ENCODE measurements at regions not wholly inside any gene's neighbourhood (a gene's known extent, or its start where the extent isn't known, plus 50 kb on each side); places are given as distances from the start of the nearest gene placed in this dataset.
"Not testable (repeated sequence)": the region's sequence is repeated elsewhere in the genome, so short reads cannot be mapped to it uniquely, and the experiment has no call there.

DNA sequence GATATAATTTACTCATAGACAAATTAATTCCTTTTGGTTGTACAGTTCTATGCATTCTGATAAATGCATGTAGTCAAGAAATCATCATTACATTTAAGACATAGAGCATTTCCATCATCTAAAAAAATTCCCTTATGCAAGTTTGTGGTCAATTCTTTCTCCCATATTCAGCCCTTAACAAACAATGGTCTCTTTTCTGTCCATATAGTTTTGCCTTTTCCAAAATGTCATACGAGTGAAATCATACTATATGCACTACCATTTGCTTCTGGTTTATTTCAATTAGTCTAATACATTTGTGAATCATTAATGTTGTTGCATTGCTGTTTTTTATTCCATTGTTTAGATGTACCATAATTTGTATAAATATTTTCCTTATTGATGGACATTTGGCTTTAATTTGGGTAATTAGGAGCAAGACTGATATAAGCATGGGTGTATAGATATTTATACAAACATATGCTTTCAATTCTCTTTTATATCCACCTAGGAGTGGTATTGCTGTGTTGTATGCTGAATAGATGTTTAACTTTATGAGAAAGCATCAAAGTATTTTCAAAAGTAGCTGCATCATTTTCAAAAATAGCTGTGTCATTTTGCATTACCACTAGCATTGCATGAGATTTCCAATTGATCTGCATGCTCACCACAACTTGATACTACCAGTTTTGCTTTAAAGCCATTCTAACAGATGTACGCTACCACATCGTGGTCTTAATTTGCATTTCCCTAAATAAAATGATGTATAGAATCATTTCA is 397.0 kb upstream of the ADAMTS5 start:
- DNase-seq (ENCODE audit: low read depth in 4 of 4, low spot score in 2 of 4), result no peak

DNA sequence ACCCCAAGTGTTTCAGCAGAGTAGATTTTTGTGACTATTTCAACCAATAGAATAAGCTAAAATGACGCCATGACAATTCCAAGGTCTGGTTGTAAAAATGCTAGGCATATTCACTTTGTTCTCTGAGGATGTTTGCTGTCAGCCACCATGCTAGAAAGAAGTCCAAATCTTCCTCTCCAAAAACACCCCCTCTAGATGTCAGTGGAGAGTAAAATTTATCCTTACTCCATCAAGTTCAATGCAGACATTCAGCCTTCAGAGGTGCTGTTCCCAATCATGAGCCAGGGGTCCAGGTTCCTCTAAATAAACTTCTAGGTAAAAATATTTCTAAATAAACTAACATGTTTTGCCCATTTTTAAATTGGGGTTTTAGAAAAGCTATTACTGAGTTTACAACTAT is 395.4 kb upstream of the ADAMTS5 start:
- no peak for DNase-seq (ENCODE audit: low read depth in 4 of 4, low spot score in 2 of 4)

DNA sequence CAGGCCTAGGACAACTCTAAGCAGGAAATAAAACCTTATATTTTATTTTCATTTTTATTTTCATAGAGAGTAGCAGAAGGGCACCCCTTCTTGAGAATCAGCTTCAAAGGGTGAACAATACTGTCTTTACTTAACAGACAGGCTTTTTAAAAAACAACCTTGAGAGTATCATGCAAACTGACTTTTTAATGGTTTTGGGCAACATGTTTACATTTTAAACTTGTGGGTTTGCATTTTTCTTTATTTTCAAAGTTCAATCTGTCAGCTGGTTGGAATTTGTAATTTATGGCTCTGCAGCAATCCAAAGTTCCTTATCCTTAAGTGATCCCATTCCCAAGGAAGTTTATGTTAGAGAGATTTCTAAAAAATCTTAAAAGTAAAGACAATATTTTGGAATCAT is 392.3 kb upstream of the ADAMTS5 start:
- no peak for DNase-seq (ENCODE audit: low read depth in 4 of 4, low spot score in 2 of 4)

- no peak for DNase-seq (ENCODE audit: low read depth in 4 of 4, low spot score in 2 of 4)
Observed at GRCh38 chr21:27352885-27353284, 386.0 kb upstream of the ADAMTS5 start.

DNA sequence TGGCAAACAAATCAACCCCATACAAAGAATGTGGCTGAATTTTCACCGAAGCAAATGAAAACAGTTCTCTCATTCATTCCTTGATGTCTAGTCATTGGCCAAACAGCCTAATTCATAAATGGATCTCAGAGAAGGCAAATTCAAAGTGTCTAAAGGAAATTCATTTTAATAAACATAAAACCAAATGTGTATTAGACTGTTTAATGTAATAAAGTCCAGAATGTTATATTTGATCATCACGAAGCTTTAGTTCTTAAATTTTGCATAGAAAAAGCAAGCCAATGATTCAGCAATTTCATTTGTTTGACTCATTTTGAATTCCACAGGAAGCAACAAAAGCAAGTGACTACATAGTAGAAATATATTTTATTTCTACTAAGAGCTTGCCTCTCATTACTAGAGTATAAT is 379.2 kb upstream of the ADAMTS5 start:
- DNase-seq (ENCODE audit: low read depth in 4 of 4, low spot score in 2 of 4), result no peak

DNA sequence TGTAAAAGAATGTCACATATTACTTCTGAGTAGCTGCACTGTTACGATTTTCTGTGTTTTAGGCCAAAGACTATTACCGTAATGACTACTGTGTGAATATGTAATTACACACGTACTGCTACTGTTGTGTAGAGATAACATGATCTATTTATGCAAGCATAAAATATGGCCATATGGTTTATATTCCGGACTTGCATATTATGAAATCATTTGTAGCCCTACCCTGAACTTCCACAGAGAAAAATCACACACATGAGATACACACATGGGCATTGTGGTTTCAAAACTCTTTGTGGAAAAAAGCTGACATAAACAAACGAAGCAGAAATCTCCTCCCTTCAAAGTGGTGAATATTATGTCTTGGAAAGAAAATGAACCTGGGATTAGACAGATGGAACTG is 373.0 kb upstream of the ADAMTS5 start:
- peak in 1 of 4 donors; percentile 6 for DNase-seq (ENCODE audit: low read depth in 4 of 4, low spot score in 2 of 4)

GRCh38 chr21:27338007-27338406 is 371.1 kb upstream of the ADAMTS5 start:
- DNase-seq (ENCODE audit: low read depth in 4 of 4, low spot score in 2 of 4), result not testable (repeated sequence)

DNA sequence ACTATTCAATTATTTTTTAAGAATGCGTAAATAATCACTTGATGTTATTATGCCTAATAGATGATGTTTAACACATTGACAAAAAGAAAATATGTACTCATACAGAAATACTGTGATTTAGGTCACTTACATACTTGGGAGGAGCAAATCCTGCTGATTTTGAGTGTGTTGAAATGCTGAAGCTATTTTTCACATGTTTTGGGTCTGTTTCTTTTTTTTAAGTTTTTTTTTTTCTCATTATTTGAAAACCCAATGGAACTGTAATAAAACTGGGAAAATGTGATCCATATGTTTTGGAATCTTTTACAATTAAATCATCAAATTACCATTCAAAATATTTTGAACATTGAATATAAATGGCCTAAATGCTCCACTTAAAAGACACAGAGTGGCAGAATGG is 366.2 kb upstream of the ADAMTS5 start:
- no peak for DNase-seq (ENCODE audit: low read depth in 4 of 4, low spot score in 2 of 4)

- peak in 2 of 4 donors; percentile 56 to 62 for DNase-seq (ENCODE audit: low read depth in 4 of 4, low spot score in 2 of 4)
Observed at GRCh38 chr21:27329255-27329851, 362.5 kb upstream of the ADAMTS5 start.

DNA sequence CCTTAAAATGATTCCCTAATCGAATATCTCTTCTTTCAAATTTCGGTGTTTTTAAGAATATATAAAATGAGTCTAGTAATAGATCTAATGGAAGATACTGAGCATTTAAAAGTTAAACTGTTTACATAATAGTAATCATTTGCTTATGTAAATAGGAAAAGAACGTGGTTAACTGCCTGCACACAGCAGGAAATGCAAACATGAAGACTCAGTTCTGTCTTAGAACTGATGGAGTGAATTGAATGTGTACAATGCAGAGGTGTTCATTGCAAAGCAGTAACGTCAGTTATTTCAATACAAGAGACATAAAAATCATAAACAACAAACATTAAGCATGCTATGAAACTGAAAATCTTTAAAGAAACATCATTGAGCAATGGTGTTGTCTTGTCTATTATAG is 359.4 kb upstream of the ADAMTS5 start:
- DNase-seq (ENCODE audit: low read depth in 4 of 4, low spot score in 2 of 4), result no peak

DNA sequence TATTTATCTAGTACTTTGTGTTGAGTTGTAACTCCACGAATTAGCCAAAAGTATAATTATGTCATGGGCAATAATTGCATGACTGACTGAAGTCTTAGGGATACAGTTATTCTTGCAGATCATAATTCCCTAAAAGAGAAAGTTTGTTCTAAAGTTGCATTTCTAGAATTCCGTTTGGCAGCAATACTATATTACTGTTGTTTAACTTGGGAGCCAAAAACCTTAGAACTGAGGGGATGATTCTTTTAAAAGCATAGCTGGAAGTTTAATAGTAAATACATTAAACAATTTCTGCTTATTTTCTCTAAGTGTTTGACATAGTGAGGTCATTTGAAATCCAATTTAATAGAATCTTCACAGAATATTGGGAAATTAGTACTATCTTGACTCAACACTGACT is 356.4 kb upstream of the ADAMTS5 start:
- DNase-seq (ENCODE audit: low read depth in 4 of 4, low spot score in 2 of 4), result no peak

DNA sequence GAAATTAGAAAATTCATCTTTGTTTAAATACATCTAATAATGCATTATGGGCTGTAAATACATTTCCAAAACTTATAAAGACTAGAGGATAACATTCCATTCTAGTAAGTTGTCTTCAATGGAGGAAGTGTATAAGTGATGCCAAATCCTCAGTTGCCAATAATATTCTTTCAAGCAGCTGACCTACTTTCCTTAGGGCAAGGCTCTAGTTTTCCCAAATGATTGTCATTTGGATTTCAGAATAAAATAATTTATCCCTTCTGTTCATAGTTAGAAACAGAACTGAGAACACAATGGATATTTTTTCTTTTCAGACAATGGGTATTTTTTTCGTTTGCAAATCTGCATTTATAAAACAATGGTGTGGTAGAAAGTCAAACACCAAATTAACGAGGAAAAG is 354.9 kb upstream of the ADAMTS5 start:
- no peak for DNase-seq (ENCODE audit: low read depth in 4 of 4, low spot score in 2 of 4)

DNA sequence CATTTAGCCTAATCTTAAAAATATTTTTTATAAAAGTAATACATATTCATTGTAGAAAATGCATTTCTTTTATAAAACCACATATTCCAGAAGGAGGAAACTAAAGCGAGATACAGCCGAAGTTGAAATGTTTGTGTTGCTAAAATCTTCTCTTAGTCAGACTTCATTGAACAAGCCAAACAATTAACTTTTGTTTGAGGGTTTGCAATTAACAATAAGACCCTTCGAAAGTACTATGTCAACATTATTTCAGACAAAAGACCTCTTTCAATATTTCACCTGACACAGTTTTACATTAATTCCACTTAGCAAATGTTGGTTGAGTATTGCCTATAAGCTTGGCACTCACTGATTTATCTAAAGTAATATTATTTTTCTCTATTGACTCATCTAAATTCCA is 354.0 kb upstream of the ADAMTS5 start:
- no peak for DNase-seq (ENCODE audit: low read depth in 4 of 4, low spot score in 2 of 4)

- not testable (repeated sequence) for DNase-seq (ENCODE audit: low read depth in 4 of 4, low spot score in 2 of 4)
Observed at GRCh38 chr21:27317601-27318000, 350.7 kb upstream of the ADAMTS5 start.

DNA sequence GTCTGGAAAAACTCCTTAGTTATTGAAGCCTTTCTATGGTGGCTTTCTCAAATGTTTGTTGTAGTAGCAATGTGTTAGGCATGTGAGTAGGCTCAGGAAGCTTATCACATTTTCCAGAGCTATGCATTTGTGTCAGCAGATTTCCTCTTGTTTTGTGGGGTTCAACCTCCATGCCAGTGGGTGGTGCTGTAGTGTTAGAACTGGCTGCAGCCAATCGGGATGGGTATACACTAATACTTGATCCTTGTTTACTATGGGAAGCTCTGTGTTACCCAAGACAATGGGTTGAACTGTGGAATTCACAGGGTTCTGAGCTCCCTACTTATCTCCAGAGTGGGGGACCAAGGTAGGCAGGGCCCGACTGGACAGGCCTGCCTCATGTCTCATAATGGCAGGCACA is 348.5 kb upstream of the ADAMTS5 start:
- DNase-seq (ENCODE audit: low read depth in 4 of 4, low spot score in 2 of 4), result no peak

- no peak for DNase-seq (ENCODE audit: low read depth in 4 of 4, low spot score in 2 of 4)
Observed at GRCh38 chr21:27314131-27314530, 347.2 kb upstream of the ADAMTS5 start.

DNA sequence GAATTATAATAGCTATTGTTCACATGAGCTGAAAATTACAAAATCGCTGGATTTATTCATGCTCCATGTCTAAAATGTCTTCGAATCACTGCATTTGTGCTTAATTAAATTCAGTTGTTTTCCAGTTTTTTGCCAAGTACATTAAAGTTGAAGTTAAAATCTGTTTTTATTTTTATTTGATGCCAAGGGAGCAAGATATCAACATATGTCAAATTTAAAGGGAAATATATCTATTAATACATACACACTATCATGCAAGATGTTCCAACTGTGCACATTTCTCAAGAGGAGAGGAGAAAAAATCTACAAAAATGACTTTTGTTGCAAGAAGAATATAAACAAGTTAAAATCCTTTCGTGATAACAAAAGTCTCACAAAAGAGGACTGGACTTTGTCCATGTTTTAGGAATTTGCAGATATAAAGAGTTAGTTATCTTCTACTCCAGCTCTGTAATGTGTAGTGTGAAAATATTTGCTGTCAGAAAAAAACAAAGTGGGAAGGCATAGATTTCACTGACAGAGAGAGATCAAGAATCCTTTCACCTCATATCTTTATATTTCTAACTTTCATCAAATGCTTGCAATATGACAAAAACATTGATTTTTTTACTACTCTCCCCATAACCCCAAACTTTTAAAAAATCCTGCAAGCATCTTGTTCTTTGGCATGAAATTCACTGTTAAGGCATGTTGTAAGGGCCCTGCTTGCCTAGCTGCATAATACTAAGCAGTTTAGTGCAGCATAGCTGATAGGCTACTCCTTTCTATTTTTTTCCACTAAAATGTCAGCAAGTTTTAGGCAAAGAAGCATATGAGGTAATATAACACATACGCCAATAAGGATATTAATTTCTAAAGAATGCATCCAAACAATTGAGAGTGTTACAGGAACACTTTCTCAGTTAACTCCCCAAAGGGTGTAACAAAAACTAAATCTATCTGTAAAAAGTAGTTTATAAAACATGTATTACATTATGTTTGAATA is 340.2 kb upstream of the ADAMTS5 start:
- no peak for DNase-seq (ENCODE audit: low read depth in 4 of 4, low spot score in 2 of 4)

DNA sequence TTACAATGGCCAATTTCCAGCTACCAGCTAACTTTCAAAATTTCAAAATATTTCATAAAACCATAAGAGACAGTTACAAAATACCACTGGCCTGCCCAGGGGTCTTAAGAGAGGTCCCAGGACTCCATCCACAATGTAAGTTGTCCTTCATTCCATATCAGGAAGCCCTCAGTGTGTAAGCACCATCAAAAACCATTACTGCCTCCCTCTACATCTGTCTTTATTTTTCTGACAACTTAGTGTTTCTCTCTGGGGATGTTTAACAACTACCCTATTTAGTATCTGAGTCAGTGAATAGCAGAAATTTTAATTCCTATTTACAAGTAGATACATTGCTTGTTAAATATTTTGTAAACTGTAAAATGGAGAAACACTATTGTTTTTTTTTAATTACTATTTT is 339.3 kb upstream of the ADAMTS5 start:
- DNase-seq (ENCODE audit: low read depth in 4 of 4, low spot score in 2 of 4), result no peak

GRCh38 chr21:27301220-27301619 is 334.3 kb upstream of the ADAMTS5 start:
- DNase-seq (ENCODE audit: low read depth in 4 of 4, low spot score in 2 of 4), result no peak

DNA sequence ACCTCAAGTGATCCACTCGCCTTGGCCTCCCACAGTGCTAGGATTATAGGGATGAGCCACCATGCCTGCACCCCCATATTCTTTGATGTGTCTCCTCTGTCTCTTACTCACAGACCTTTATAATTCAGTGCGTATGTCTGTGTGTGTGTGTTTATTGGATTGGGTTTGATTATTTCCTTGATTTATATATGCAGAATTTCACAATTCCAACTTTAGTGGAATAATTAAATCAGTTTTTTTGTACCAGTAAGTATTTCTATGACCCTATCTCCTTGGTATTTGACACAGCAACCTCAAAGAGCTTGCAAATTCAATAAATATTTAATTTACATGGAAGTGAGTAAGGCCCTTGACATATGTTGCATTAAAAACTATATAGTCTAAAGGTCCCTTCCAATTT is 333.9 kb upstream of the ADAMTS5 start:
- no peak for DNase-seq (ENCODE audit: low read depth in 4 of 4, low spot score in 2 of 4)

DNA sequence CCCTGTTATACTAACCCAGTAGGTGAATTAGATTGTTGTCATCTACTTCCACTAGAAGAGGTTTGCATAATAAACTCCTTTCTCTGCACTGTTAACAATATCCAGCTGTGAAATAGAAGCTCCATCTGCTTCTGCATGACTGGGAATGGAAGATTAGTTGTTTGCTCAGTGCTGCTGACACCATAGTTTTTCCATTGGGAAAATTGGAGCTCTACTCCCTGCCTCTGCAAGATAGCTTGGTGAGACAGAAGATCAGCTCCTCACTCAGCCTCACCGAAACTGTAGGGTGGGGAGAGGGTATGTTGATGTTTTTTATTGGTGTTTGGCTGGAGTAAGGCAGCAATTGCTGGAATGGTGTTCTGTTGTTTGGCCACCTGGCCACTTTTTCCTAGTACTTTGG is 331.6 kb upstream of the ADAMTS5 start:
- DNase-seq (ENCODE audit: low read depth in 4 of 4, low spot score in 2 of 4), result no peak

All from left renal cortex interstitium (tissue), 4 donors.